GM21390 (cell line): ENCODE measurements at regions not wholly inside any gene's neighbourhood (a gene's known extent, or its start where the extent isn't known, plus 50 kb on each side); places are given as distances from the start of the nearest gene placed in this dataset.
"Not testable (repeated sequence)": the region's sequence is repeated elsewhere in the genome, so short reads cannot be mapped to it uniquely, and the experiment has no call there.

Source experiments
- ATAC-seq: cut with Tn5 transposase; IDR thresholded peaks from one replicate; pipeline ENCODE4 v1.9.1; 2021; ENCODE audit not compliant: unreplicated experiment

- ATAC-seq = no peak
Observed at GRCh38 chr2:224178056-224178455, 139.0 kb upstream of the SERPINE2 start.

- ATAC-seq = no peak
Observed at GRCh38 chr2:224175538-224175937, 136.5 kb upstream of the SERPINE2 start.

- ATAC-seq = no peak
Observed at GRCh38 chr2:224174990-224175389, 135.9 kb upstream of the SERPINE2 start.

- ATAC-seq = no peak
Observed at GRCh38 chr2:224174521-224174920, 135.4 kb upstream of the SERPINE2 start.

DNA sequence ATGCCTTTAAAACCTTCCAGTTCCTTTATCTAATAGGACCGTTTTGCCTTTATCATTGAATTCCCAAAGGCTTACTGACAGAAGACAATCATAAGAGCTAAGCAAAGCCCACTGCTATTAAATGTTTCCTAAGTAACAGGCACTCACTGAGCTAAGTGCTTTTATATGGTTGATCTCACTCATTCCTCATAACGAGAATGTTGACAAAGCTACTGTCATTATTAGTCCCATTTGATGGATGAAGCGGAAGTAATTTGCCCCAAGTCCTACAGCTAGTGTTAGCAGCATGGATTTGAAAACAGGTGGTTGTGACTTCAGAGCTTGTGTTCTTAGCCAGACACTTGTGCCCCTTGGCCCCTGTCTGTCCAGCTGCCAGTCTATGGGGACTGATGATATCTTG, 134.8 kb upstream of the SERPINE2 start:
- ATAC-seq = no peak

DNA sequence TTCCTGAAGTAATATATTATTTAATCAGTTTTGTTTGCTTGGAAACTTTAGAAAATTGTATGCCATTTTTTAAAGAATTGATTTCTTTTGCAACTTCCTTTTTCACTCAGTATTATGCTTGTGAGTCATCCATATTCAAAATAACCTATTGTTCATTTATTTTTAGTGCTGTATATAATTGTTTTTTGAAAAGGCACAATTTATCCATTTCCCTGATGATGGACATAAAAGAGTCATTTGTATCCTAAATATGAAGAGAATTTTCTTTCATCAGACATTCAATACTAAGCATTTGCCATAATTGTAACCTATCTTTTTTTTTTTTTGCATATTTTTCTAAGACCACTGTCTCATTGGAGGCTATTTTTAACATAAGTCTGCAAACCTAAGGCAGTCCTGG, 134.1 kb upstream of the SERPINE2 start:
- ATAC-seq = no peak

GRCh38 chr2:224171226-224171625, 132.1 kb upstream of the SERPINE2 start:
- ATAC-seq = no peak

DNA sequence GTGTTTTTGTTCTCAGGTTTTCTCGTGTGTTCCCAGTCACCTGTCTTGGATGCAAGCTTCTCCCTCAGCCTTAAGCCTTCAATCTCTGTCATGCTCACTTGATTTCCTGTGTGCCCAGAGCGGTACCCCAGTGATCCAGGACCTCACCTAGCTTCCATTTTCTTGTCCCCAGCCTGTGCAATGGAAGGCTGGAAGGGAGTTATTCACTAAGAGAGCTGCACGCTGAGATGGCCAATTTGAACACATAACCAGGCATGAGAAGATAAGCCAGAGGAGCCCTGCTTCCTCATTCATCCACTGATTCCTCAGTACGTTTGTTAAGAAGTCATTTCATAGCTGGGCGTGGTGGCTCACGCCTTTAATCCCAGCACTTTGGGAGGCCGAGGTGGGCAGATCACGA, 130.8 kb upstream of the SERPINE2 start:
- no peak for ATAC-seq

- not testable (repeated sequence) for ATAC-seq
Observed at GRCh38 chr2:224167781-224168180, 128.7 kb upstream of the SERPINE2 start.

DNA sequence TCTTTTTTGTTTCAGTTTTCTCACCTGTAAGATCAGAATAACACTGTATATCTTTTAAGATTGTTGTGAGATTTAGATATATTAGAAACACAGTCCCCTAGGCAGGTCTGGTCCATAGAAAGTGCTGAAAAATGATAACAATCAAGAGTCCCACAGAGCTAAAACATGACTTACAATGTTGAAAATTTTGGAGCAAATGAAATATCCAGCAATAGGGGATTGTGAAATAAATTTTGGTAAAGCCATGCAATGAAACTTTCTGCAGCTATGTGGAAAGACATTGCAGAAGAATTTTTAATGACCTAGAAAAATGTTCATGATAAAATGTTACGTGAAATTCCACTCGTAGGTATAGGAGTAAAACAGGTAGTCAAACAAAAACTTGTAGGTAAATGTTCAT, 127.6 kb upstream of the SERPINE2 start:
- ATAC-seq = no peak

DNA sequence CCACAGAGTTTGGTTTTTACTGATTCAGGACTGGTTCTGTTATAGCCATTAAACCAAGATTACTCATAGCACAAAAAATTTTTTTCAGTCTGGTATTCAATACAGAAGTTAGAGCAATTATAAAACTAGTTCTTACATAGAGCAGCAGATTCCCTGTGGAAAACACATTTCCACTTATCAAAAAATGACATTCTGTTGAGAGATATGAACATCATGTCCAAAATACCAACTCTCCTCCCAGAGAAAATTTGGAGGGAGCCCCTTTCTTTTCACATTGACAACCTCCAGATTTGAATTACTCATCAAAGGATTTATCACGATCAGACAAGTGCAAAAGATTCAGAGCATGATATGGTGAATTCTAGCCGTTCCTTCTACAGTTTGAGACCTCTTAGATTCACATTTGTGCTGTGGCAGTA, 126.8 kb upstream of the SERPINE2 start:
- ATAC-seq = no peak

DNA sequence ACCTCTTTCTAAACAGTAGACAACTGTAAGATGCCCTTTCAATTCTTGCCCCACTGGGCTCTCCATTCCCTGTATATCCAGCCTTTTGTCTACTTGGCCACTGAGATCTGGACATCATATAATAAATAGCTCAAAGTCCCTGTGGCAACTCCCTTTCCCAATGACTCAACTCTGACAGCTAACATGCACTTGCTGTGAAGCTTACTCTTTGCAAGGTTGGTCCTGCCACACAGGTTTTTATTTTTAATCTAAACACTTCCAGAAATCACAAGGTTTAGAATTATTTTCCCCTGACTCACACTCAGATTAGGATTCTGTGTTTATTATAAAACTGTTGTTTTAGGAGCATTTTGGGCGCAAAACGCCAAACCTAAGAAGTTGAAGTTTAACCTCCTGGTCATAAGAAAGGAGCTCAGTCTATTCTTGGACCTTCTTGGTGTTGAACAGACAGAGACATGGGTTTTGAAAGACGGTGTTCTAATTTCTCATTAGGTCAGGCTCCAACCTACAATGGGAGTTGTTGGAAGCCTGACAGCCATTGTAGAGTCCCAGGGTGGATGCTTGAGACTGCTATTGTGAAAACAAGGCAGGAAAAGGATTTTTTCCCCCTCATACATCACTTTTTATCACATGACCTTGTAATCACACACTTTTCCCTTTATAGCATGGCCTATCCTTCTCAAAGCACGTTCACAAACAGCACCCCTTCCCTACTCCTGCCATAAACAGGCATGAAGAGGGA, 124.7 kb upstream of the SERPINE2 start:
- ATAC-seq = no peak

DNA sequence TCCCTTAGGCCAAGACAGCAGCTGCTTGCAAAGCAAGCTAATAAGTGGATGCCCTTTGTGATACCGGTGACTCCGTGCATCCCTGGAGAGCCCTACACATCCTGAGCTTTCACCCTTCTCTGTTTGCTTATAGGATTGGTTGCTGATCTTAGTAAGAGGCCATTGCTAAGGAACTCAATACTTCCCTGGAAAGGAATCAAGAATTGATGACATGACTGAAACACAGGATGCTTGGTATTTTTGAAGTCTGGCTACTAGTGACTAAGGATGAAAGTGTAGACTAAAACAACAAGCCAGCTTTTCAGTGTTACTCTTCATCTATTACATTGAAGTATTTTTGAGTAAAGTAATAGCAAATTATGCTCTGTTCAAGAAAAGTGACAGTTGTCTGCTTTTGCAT, 123.0 kb upstream of the SERPINE2 start:
- no peak for ATAC-seq

DNA sequence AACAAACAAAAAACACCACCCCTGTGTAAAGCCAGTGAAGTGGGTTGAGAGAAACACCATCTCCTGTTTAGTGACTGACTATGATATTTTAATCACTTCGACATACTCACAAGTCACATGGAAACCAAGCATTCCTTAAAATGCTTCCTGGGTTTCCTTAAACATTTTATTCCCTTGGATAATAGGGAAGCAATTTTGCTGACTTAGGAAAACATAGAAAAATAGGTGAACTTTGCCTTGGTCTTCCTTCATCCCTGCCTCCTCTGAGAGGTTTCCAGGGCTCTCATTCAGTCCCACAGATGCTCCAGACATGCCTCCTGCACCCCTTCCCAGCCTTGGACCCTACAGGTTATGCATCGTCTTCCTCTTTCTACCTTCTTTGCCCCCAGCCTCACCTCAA, 122.6 kb upstream of the SERPINE2 start:
- ATAC-seq = no peak

DNA sequence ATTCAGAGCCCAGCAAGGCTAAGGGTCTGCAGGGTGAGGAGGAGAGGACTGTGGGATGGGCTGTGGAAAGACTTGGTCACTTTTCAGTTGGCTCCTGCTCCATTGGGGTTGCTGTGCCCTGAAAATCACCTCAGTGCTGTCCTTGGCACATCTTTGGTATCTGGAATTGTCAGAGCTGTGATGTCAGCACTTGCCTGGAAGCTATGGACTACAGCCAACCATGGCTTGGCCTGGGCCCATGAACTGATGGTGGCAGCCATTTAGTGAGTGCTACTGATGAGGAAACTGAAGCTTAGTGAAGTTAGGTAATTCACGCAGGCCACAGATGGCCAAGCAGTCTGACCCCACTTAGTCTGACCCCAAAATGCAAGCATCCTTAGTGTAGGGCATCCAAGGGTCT, 121.8 kb upstream of the SERPINE2 start:
- no peak for ATAC-seq

GRCh38 chr2:224159345-224159928, 120.4 kb upstream of the SERPINE2 start:
- no peak for ATAC-seq

DNA sequence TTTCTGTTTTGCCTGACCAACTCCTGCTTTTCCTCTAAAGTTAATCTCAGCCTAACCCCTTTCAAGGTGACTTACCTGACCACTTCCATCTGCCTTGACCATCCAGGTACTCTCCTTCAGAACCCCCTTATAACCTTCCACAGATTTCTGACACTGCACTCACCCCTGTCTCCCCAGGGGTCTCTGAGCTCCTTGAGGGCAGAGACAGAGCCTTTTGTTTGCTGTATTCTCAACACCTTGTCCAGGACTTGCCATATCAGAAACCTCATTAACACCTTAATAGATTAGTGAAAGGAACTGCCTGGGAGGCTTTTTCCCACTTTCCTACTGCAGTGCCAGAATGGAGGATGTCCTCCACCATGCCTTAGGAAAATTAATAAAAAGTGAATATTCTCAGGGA, 119.7 kb upstream of the SERPINE2 start:
- no peak for ATAC-seq

GRCh38 chr2:224158061-224158460, 119.0 kb upstream of the SERPINE2 start:
- ATAC-seq = no peak

- no peak for ATAC-seq
Observed at GRCh38 chr2:224157655-224158054, 118.6 kb upstream of the SERPINE2 start.

GRCh38 chr2:224156436-224156835, 117.3 kb upstream of the SERPINE2 start:
- ATAC-seq = no peak

DNA sequence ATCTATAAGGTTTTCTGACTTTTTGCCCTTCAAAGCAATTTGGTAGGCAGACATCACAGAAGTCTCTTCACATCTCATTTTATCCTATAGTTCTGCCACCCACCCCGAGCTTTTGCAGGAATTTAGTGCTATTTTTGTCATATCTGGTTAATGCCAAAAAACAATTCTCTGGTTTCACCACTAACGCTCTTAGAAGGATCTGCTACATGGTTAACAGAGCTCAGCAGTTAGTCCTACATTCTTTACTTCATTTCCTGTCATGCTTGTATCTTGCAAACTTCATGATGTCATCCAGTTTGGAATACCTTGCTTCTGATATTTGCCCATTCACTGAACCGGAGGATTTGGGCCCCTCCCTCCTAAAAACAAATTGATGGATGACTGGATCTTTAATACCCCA, 116.8 kb upstream of the SERPINE2 start:
- no peak for ATAC-seq

GRCh38 chr2:224155371-224155770, 116.3 kb upstream of the SERPINE2 start:
- no peak for ATAC-seq
